ENCODE measurements at regions not wholly inside any gene's neighbourhood (a gene's known extent, or its start where the extent isn't known, plus 50 kb on each side); places are given as distances from the start of the nearest gene placed in this dataset.
"Not testable (repeated sequence)": the region's sequence is repeated elsewhere in the genome, so short reads cannot be mapped to it uniquely, and the experiment has no call there.

DNA sequence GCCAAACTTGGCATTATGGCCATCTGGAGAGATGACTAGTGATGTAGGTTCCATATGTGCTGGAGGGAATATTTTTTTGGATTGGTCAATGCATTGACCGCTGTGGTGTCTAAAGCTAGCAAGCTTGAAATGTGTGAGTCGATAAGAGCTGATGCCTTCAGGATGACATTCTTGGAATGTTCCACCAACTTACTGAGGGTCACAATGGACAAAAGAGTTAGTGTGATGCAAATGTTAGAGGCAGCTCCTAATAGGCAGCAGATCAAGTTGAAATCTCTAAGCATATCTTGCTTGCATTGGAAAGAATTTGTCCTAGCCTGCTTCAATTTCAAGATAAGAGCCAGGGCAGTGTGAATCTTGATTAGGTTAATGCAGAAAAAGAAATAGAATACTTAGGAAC, 210.4 kb upstream of the AFF2 start:
- no TSS peak for BruUV-seq (replicated peaks)
- intact Hi-C loops (cut with micrococcal nuclease), result no loop called here
- ChIA-PET POLR2A (no interaction called here), CTCF (interaction anchor here (0.6 kb wide), 1 partner anchor 716 kb away, joined by 3 read pairs; no protein-coding TSS in a partner anchor)
- H3K4me1 Mint-ChIP-seq (ENCODE audit: insufficient read depth, unreplicated experiment), result no peaks in the 10 kb centered on the region
- no peak overlapping the region for H3K4me3 Mint-ChIP-seq (ENCODE audit: unreplicated experiment)
- no peak for DNase-seq (ENCODE audit: unreplicated experiment)
- H3K27ac Mint-ChIP-seq (ENCODE audit: low read depth, unreplicated experiment), result no peak overlapping the region
- TF ChIP-seq, protein P1, sequence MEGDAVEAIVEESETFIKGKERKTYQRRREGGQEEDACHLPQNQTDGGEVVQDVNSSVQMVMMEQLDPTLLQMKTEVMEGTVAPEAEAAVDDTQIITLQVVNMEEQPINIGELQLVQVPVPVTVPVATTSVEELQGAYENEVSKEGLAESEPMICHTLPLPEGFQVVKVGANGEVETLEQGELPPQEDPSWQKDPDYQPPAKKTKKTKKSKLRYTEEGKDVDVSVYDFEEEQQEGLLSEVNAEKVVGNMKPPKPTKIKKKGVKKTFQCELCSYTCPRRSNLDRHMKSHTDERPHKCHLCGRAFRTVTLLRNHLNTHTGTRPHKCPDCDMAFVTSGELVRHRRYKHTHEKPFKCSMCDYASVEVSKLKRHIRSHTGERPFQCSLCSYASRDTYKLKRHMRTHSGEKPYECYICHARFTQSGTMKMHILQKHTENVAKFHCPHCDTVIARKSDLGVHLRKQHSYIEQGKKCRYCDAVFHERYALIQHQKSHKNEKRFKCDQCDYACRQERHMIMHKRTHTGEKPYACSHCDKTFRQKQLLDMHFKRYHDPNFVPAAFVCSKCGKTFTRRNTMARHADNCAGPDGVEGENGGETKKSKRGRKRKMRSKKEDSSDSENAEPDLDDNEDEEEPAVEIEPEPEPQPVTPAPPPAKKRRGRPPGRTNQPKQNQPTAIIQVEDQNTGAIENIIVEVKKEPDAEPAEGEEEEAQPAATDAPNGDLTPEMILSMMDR (IDR thresholded peaks at IDR 0.05; ENCODE audit: unreplicated experiment), result no peak
- H3K9me3 Mint-ChIP-seq (ENCODE audit: unreplicated experiment), result peaks cover 6% of the 10 kb centered on the region
- H3K36me3 Mint-ChIP-seq (ENCODE audit: insufficient read depth, unreplicated experiment), result no peaks in the 10 kb centered on the region
- H3K27me3 Mint-ChIP-seq (ENCODE audit: insufficient read depth, unreplicated experiment), result no peaks in the 10 kb centered on the region

DNA sequence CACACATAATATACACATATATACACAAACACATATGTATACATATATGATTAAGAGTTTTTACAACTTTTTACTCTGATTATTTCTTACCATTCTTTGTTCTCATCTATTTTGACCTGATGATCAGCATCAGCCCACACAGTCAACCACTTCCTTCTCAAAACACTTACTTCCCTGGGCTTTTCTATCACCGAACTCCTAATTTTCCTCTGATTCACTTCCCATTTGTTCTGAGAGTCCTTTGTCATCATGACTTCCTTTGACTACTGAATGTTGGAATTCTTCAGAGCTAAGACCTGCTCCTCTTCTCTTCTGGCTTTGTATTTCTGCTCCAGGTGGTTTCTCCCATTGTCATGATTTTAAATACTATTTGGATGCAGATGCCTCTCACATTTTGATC, 209.5 kb upstream of the AFF2 start:
- intact Hi-C loops (cut with micrococcal nuclease), result no loop called here
- ChIA-PET CTCF (no interaction called here), POLR2A (no interaction called here)
- H3K36me3 Mint-ChIP-seq (ENCODE audit: insufficient read depth, unreplicated experiment), result no peaks in the 10 kb centered on the region
- H3K27me3 Mint-ChIP-seq (ENCODE audit: insufficient read depth, unreplicated experiment), result no peaks in the 10 kb centered on the region
- BruUV-seq (replicated peaks), result no TSS peak
- no peak overlapping the region for H3K4me3 Mint-ChIP-seq (ENCODE audit: unreplicated experiment)
- DNase-seq (ENCODE audit: unreplicated experiment), result no peak
- TF ChIP-seq, protein P1 (IDR thresholded peaks at IDR 0.05; ENCODE audit: unreplicated experiment), result no peak
- H3K9me3 Mint-ChIP-seq (ENCODE audit: unreplicated experiment), result peaks cover 13% of the 10 kb centered on the region
- H3K4me1 Mint-ChIP-seq (ENCODE audit: insufficient read depth, unreplicated experiment), result no peaks in the 10 kb centered on the region
- no peak overlapping the region for H3K27ac Mint-ChIP-seq (ENCODE audit: low read depth, unreplicated experiment)

DNA sequence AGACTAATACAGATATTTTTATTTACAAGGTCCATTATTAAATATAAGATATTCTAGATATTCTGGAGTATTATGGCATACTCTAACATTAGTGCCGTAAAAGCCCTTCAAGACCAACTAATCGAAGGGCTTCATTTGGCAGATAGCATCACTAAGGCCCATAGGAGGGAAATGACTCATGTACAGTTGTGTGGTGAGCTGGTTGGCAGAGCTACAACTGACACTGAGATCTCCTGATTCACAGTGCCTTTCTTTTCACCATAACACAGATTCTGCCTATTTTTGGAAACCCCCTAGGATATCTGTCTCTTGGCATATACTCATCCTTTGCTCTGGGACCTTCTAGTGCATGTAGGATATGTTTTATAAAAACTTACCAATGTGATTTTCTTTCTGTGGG, 201.7 kb upstream of the AFF2 start:
- no peaks in the 10 kb centered on the region for H3K36me3 Mint-ChIP-seq (ENCODE audit: insufficient read depth, unreplicated experiment)
- no peaks in the 10 kb centered on the region for H3K27me3 Mint-ChIP-seq (ENCODE audit: insufficient read depth, unreplicated experiment)
- no peaks in the 10 kb centered on the region for H3K4me1 Mint-ChIP-seq (ENCODE audit: insufficient read depth, unreplicated experiment)
- no TSS peak for BruUV-seq (replicated peaks)
- H3K4me3 Mint-ChIP-seq (ENCODE audit: unreplicated experiment), result no peak overlapping the region
- H3K27ac Mint-ChIP-seq (ENCODE audit: low read depth, unreplicated experiment), result no peak overlapping the region
- ChIA-PET CTCF (no interaction called here), POLR2A (no interaction called here)
- intact Hi-C loops (cut with micrococcal nuclease), result no loop called here
- TF ChIP-seq, protein P1 (IDR thresholded peaks at IDR 0.05; ENCODE audit: unreplicated experiment), result no peak
- peak; percentile 71 for DNase-seq (ENCODE audit: unreplicated experiment)
- H3K9me3 Mint-ChIP-seq (ENCODE audit: unreplicated experiment), result peaks cover 18% of the 10 kb centered on the region

DNA sequence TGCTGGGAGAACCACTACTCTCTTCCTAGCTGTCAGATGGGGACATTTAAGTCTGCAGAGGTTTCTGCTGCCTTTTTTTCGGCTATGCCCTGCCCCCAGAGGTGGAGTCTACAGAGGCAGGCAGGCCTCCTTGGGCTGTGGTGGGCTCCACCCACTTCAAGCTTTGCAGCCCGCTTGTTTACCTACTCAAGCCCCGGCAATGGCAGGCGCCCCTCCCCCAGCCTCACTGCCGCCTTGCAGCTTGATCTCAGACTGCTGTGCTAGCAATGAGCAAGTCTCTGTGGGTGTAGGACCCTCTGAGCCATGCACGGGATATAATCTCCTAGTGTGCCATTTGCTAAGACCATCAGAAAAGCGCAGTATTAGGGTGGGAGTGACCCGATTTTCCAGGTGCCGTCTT, 195.2 kb upstream of the AFF2 start:
- CTCF ChIA-PET; intact Hi-C loops (cut with micrococcal nuclease); H3K4me3 Mint-ChIP-seq (ENCODE audit: unreplicated experiment); DNase-seq (ENCODE audit: unreplicated experiment); H3K36me3 Mint-ChIP-seq (ENCODE audit: insufficient read depth, unreplicated experiment); H3K27ac Mint-ChIP-seq (ENCODE audit: low read depth, unreplicated experiment); H3K4me1 Mint-ChIP-seq (ENCODE audit: insufficient read depth, unreplicated experiment); BruUV-seq (replicated peaks); POLR2A ChIA-PET; H3K27me3 Mint-ChIP-seq (ENCODE audit: insufficient read depth, unreplicated experiment): not testable (repeated sequence)
- H3K9me3 Mint-ChIP-seq (ENCODE audit: unreplicated experiment), result peaks cover 25% of the 10 kb centered on the region

DNA sequence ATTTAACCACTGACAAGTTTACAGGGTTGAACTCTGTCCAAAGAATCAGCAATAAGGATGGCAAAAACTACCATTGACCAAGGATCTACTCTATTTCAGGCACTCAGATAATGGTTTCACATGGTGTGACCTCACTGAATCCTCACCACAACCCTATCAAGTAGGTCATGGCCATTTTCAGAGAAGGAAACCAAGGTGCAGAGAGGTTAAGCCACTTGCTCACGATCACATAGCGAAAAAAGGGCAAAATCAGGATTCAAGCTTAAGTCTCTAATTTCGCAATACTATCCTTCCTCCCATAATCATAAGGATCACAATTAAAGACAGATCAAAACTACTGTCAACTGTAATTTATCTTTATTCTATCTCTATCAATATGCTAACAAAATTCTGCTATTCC, 191.0 kb upstream of the AFF2 start:
- TF ChIP-seq, protein P1 (IDR thresholded peaks at IDR 0.05; ENCODE audit: unreplicated experiment), result no peak
- DNase-seq (ENCODE audit: unreplicated experiment), result no peak
- Mint-ChIP-seq H3K27me3 (ENCODE audit: insufficient read depth, unreplicated experiment) (no peaks in the 10 kb centered on the region), H3K4me1 (ENCODE audit: insufficient read depth, unreplicated experiment) (no peaks in the 10 kb centered on the region), H3K9me3 (ENCODE audit: unreplicated experiment) (peaks cover 17% of the 10 kb centered on the region), H3K27ac (ENCODE audit: low read depth, unreplicated experiment) (no peak overlapping the region), H3K36me3 (ENCODE audit: insufficient read depth, unreplicated experiment) (no peaks in the 10 kb centered on the region), H3K4me3 (ENCODE audit: unreplicated experiment) (no peak overlapping the region)
- intact Hi-C loops (cut with micrococcal nuclease), result no loop called here
- ChIA-PET POLR2A (no interaction called here), CTCF (no interaction called here)
- no TSS peak for BruUV-seq (replicated peaks)

Data from MCF 10A (cell line).